Osteocyte (in vitro differentiated cells): ENCODE measurements at regions not wholly inside any gene's neighbourhood (a gene's known extent, or its start where the extent isn't known, plus 50 kb on each side); places are given as distances from the start of the nearest gene placed in this dataset.
A peak's percentile ranks its signal among the peaks of the same experiment; 100 is the strongest.

Experiments
- DNase-seq: peaks from one replicate; pipeline ENCODE4 v3.0.0; 2021; ENCODE audit warnings: mixed read lengths; ENCODE audit not compliant: unreplicated experiment; ENCODE audit errors: extremely low spot score
- H3K27ac Mint-ChIP-seq: one replicate; pipeline ENCODE4 v1.8.0; 2021; ENCODE audit warnings: mild to moderate bottlenecking, mixed read lengths; ENCODE audit not compliant: unreplicated experiment
- H3K27me3 Mint-ChIP-seq: one replicate; pipeline ENCODE4 v1.8.0; 2021; ENCODE audit warnings: mixed read lengths; ENCODE audit not compliant: unreplicated experiment
- H3K36me3 Mint-ChIP-seq: one replicate; pipeline ENCODE4 v1.8.0; 2021; ENCODE audit warnings: mixed read lengths; ENCODE audit not compliant: unreplicated experiment
- H3K4me1 Mint-ChIP-seq: one replicate; pipeline ENCODE4 v1.8.0; 2021; ENCODE audit warnings: mixed read lengths; ENCODE audit not compliant: unreplicated experiment
- H3K4me3 Mint-ChIP-seq: one replicate; pipeline ENCODE4 v1.8.0; 2021; ENCODE audit warnings: mild to moderate bottlenecking, moderate library complexity, mixed read lengths; ENCODE audit not compliant: unreplicated experiment
- H3K9me3 Mint-ChIP-seq: one replicate; pipeline ENCODE4 v1.8.0; 2021; ENCODE audit warnings: mixed read lengths; ENCODE audit not compliant: unreplicated experiment
- CTCF ChIP-seq: fragments of 200-600 bp; sonication (generic); IDR thresholded peaks from 2 replicates; pipeline ENCODE4 v1.5.0; 2021; ENCODE audit warnings: antibody characterized with exemption, mild to moderate bottlenecking, moderate library complexity

- Mint-ChIP-seq H3K9me3 (peaks cover 11% of the 10 kb centered on the region), H3K27me3 (peaks cover 2% of the 10 kb centered on the region), H3K36me3 (no peaks in the 10 kb centered on the region), H3K27ac (no peak overlapping the region), H3K4me1 (peaks cover 35% of the 10 kb centered on the region), H3K4me3 (no peak overlapping the region)
- no peak for DNase-seq
- TF ChIP-seq CTCF = no peak
Observed at GRCh38 chr18:57918601-57919000, 115.5 kb upstream of the ATP8B1 start.

GRCh38 chr18:57916684-57917083, 113.6 kb upstream of the ATP8B1 start:
- Mint-ChIP-seq H3K36me3 (no peaks in the 10 kb centered on the region), H3K9me3 (peaks cover 11% of the 10 kb centered on the region), H3K4me3 (no peak overlapping the region), H3K4me1 (peaks cover 36% of the 10 kb centered on the region), H3K27me3 (peaks cover 2% of the 10 kb centered on the region), H3K27ac (no peak overlapping the region)
- no peak for DNase-seq
- TF ChIP-seq CTCF = no peak

GRCh38 chr18:57915865-57916582, 112.9 kb upstream of the ATP8B1 start:
- no peak for TF ChIP-seq CTCF
- no peak for DNase-seq
- no peaks in the 10 kb centered on the region for H3K36me3 Mint-ChIP-seq
- H3K27ac Mint-ChIP-seq = no peak overlapping the region
- no peak overlapping the region for H3K4me3 Mint-ChIP-seq
- H3K4me1 Mint-ChIP-seq = peaks cover 40% of the 10 kb centered on the region
- peaks cover 2% of the 10 kb centered on the region for H3K27me3 Mint-ChIP-seq
- peaks cover 11% of the 10 kb centered on the region for H3K9me3 Mint-ChIP-seq

GRCh38 chr18:57915248-57915647, 112.1 kb upstream of the ATP8B1 start:
- no peak for DNase-seq
- no peak for TF ChIP-seq CTCF
- H3K27ac Mint-ChIP-seq = peak overlapping the region; percentile 5
- peaks cover 42% of the 10 kb centered on the region for H3K4me1 Mint-ChIP-seq
- H3K9me3 Mint-ChIP-seq = peaks cover 11% of the 10 kb centered on the region
- no peak overlapping the region for H3K4me3 Mint-ChIP-seq
- H3K36me3 Mint-ChIP-seq = no peaks in the 10 kb centered on the region
- H3K27me3 Mint-ChIP-seq = peaks cover 2% of the 10 kb centered on the region

- Mint-ChIP-seq H3K27me3 (peaks cover 1% of the 10 kb centered on the region), H3K36me3 (no peaks in the 10 kb centered on the region), H3K27ac (no peak overlapping the region), H3K9me3 (peaks cover 11% of the 10 kb centered on the region), H3K4me3 (no peak overlapping the region), H3K4me1 (peaks cover 52% of the 10 kb centered on the region)
- no peak for DNase-seq
- TF ChIP-seq CTCF = no peak
Observed at GRCh38 chr18:57913686-57914085, 110.6 kb upstream of the ATP8B1 start.
